Inflammatory macrophage treated with lipopolysaccharide for 1 hour (primary cell): ENCODE measurements at regions not wholly inside any gene's neighbourhood (a gene's known extent, or its start where the extent isn't known, plus 50 kb on each side); places are given as distances from the start of the nearest gene placed in this dataset.

ENCODE experiments used
- DNase-seq, 2 donors: peaks; one replicate each; pipeline ENCODE4 v3.0.0-alpha.2; 2020 to 2022

GRCh38 chr3:117135207-117135606 lies 425.6 kb downstream of the TUSC7 start:
- DNase-seq = no peak

- DNase-seq = no peak
Measured at GRCh38 chr3:117136003-117136402, 426.4 kb downstream of the TUSC7 start.

- DNase-seq = no peak
Measured at GRCh38 chr3:117137065-117137464, 427.5 kb downstream of the TUSC7 start.

DNA sequence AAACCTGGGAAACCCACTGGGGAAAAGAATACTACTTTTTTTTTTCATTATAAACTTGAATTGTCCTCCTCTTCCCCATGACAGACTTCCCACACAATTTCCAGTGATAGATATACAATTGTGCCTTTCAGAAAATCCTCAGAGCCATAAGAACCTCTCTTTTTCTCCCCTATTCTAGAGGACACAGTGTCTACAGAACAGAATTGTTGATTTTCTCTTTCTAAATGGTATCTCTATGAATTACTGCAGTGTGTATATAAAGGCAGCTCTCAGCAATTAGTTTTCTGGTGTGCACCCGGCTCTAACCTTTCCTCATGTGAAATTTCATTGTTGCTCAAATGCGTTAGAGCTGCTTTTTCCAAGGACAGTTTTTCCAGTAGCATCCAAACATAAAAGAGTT lies 430.1 kb downstream of the TUSC7 start:
- DNase-seq = no peak

DNA sequence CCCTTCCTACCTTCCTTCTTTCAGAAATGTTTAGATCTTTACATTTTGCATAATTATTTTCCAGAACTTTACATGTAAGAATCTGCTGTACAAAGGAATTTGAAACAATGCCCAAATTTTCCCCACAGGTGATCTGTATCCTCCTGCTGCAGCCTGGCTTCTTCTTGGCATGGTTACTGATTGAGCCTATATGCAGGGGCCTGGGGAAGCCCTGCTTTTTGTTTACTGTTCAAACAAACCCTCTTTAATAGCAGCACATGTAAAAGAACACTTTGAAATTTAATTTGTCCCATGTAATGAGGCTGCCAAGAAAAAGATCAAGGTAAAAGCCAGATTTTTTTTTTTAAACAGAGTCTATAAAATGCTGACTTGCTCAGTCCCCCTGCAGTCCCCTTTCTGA lies 432.2 kb downstream of the TUSC7 start:
- no peak for DNase-seq

- peak; percentile 1 to 16 for DNase-seq
Measured at GRCh38 chr3:117144853-117145252, 435.3 kb downstream of the TUSC7 start.

- no peak for DNase-seq
Measured at GRCh38 chr3:117145677-117146076, 436.1 kb downstream of the TUSC7 start.

DNA sequence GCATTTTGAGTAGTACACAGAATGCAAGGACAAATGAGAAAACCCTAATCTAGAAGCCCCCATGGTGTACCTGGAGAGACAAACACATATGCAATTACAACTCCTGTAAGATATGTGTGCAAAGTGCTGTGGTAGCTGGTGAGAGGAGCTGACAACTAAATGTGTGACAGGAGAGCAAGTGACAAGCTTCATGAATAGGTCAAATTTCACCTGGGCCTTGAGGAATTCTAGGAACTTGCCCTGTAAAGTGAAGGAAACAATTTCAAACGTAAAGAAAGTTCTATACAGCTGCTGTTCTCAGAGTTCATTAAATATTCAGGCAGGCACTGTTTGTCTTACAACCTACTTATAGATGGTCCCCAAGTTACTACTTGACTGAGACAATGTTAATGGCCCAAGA lies 437.0 kb downstream of the TUSC7 start:
- no peak for DNase-seq

- no peak for DNase-seq
Measured at GRCh38 chr3:117149584-117149983, 440.0 kb downstream of the TUSC7 start.

DNA sequence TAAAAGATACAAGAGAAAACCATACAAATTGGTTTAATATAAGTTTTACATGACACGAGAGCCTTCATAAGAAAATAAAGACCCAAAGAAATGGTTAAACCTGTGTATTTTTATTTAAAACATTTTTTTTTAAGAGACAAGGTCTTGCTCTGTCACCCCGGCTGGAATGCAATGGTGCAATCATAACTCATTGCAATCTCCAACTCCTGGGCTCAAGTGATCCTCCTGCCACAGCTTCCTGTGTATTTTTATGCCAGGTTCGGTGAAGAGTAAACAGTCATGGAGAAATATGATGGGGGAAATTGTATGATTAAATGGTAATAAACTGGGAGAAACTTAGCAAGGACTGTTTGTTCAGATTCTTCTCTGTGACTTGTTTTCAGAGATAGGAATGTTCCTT lies 441.0 kb downstream of the TUSC7 start:
- no peak for DNase-seq

GRCh38 chr3:117160176-117160575 lies 450.6 kb downstream of the TUSC7 start:
- no peak for DNase-seq

GRCh38 chr3:117161816-117162215 lies 452.2 kb downstream of the TUSC7 start:
- DNase-seq = no peak

GRCh38 chr3:117165176-117165575 lies 455.6 kb downstream of the TUSC7 start:
- DNase-seq = no peak

GRCh38 chr3:117165601-117166051 lies 456.0 kb downstream of the TUSC7 start:
- no peak for DNase-seq

- DNase-seq = no peak
Measured at GRCh38 chr3:117168896-117169295, 459.3 kb downstream of the TUSC7 start.

- DNase-seq = no peak
Measured at GRCh38 chr3:117170094-117170493, 460.5 kb downstream of the TUSC7 start.

- DNase-seq = no peak
Measured at GRCh38 chr3:117171124-117171523, 461.5 kb downstream of the TUSC7 start.

DNA sequence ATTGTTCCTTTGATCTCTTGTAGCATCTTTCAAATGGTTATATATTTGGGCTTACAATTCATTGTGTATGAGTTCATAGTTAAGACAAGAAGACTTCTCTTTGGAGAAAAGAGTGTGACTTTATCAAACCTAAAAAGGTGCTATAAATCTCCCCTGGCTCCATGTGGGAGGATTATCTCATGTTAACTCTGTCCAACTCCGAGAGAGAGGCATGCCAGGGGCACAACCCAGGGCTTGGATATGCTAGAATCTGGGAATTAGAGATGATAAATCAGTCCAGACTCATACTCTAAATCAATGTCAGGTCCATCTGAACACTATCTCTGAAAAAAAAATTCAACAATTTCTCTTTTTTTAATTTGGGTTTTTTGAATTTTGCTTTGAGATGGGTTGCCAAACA lies 462.8 kb downstream of the TUSC7 start:
- DNase-seq = no peak

DNA sequence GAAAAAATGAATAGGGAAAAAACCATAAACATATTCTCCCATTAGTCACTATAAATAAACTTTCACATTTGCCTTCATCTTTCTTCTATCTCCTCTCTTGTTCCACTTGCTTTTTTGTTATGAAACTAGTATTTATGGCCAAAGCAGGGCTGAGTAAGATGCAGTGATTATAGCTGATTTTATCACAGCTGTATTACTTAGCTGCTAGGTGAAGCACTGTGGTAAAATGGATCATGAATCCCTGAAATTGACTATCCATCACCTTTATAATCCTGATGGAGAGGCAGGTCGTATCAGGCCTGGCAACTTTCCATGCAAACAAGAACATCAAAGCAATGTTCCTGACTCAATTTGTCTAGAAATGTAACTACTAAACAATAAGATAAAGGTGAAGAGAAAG lies 471.6 kb downstream of the TUSC7 start:
- DNase-seq = no peak

GRCh38 chr3:117184574-117184973 lies 475.0 kb downstream of the TUSC7 start:
- DNase-seq = no peak

DNA sequence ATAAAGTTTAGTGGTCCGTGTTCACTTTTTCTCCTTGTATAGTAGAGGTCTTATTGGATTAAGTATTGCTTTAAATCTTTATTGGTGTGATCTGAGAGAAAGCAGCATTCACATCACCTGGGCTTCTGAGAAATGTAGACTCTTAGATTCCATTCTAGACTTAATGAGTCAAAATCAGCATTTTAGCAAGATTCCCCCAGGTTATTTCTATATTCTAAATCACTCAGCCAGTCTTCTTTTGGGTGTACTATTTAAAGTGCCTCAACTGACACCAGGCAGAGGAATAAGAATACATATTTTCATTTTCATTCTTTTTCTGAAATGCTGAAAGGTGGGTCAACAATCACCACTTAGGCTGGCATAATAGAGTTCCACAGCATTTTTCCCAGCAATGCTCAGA lies 481.7 kb downstream of the TUSC7 start:
- DNase-seq = no peak

GRCh38 chr3:117192888-117193287 lies 483.3 kb downstream of the TUSC7 start:
- no peak for DNase-seq

DNA sequence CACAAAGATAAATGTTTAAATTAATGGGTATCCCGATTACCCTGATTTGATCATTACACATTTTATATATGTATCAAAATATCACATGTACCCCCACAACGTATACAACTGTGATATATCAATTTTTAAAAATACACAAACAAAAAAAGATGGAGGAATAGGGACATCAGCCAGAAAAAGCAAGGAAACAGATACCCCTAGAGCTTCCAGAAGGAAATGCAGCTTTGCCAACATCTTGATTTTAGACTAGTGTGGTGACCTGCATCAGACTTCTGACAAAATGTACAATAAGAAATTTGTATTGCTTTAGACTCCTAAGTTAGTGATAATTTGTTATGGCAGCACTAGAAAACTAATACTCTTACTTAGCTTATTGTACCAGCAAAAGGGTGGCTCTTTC lies 483.8 kb downstream of the TUSC7 start:
- no peak for DNase-seq

- no peak for DNase-seq
Measured at GRCh38 chr3:117195034-117195433, 485.5 kb downstream of the TUSC7 start.

GRCh38 chr3:117200962-117201361 lies 491.4 kb downstream of the TUSC7 start:
- DNase-seq = no peak
